Endothelial cell of umbilical vein (primary cell): ENCODE measurements at regions not wholly inside any gene's neighbourhood (a gene's known extent, or its start where the extent isn't known, plus 50 kb on each side); places are given as distances from the start of the nearest gene placed in this dataset.

Experiments
- BruUV-seq: library from RNA; stranded (reverse); fragments of 400-500 nt; replicated peaks from 2 replicates; lab custom pipeline; 2021; lab: Mats Ljungman, UMichigan
- CTCF ChIA-PET: fragments of 300-600, 350-600 bp; sonication (Branson Sonifier 250); formaldehyde crosslinking; loops from one replicate; lab custom pipeline; 2021; ENCODE audit warnings: antibody characterized with exemption, inconsistent platforms; lab: Charles Lee
- POLR2A ChIA-PET: fragments of 300-600, 350-600 bp; sonication (Branson Sonifier 250); formaldehyde crosslinking; loops from one replicate; lab custom pipeline; 2021; ENCODE audit warnings: antibody characterized with exemption, inconsistent platforms; lab: Charles Lee
- DNase-seq: peaks from one replicate; pipeline ENCODE4 v3.0.0-alpha.2; 2011; ENCODE audit warnings: low read depth, low spot score
- FAIRE-seq: peaks from 2 replicates; lab custom pipeline; 2011; peaks lifted over from hg19 to GRCh38; lab: Jason Lieb, UNC
- H2AFZ ChIP-seq: 2 replicates; pipeline ENCODE4 v1.6.0; 2012; ENCODE audit warnings: low read depth, low read length, control low read depth, inconsistent platforms
- H3K27ac ChIP-seq: 2 replicates; pipeline ENCODE4 v1.5.1; 2011; ENCODE audit warnings: low read depth, mild to moderate bottlenecking, control low read depth, low read length, moderate library complexity; ENCODE audit not compliant: insufficient read depth
- H3K27me3 ChIP-seq, 2 experiments: 2 replicates each; pipeline versions ENCODE4 v1.6.0 to v1.6.1; 2011; ENCODE audit warnings: low read length in 2 of 2, mixed read lengths in 1 of 2; ENCODE audit not compliant: control insufficient read depth in 2 of 2, insufficient read depth in 2 of 2
- H3K36me3 ChIP-seq, 2 experiments: 2 replicates in 1 of 2; 3 replicates in 1 of 2; pipeline ENCODE4 v1.5.1; 2011; ENCODE audit warnings: low read length in 2 of 2, mild to moderate bottlenecking in 1 of 2, moderate library complexity in 1 of 2; ENCODE audit not compliant: control insufficient read depth in 2 of 2, insufficient read depth in 2 of 2; ENCODE audit errors: extremely low read depth in 1 of 2
- H3K4me1 ChIP-seq: 3 replicates; pipeline ENCODE4 v1.5.1; 2011; ENCODE audit warnings: mild to moderate bottlenecking, low read length; ENCODE audit not compliant: control insufficient read depth, insufficient read depth; ENCODE audit errors: extremely low read depth
- H3K4me2 ChIP-seq: 2 replicates; pipeline ENCODE4 v1.6.1; 2011; ENCODE audit warnings: low read length, control low read depth, mixed read lengths; ENCODE audit not compliant: insufficient read depth
- H3K4me3 ChIP-seq, 3 experiments: fragments of 200-600 bp in 1 of 3; sonication (generic), shearing (Covaris generic) in 1 of 3; replicated peaks in 1 of 3; 2 replicates each; pipeline ENCODE4 v1.5.1; 2011 to 2016; ENCODE audit warnings: control low read depth in 3 of 3, low read length in 3 of 3, mild to moderate bottlenecking in 2 of 3, inconsistent platforms in 1 of 3, low read depth in 1 of 3, moderate library complexity in 1 of 3; ENCODE audit not compliant: insufficient read depth in 1 of 3
- H3K79me2 ChIP-seq: 2 replicates; pipeline ENCODE4 v1.6.0; 2012; ENCODE audit warnings: low read length, inconsistent platforms; ENCODE audit not compliant: control insufficient read depth, insufficient read depth
- H3K9ac ChIP-seq: replicated peaks from 2 replicates; pipeline ENCODE3; 2011; ENCODE audit warnings: low read length, control low read depth; ENCODE audit not compliant: insufficient read depth; ENCODE audit errors: extremely low read depth
- H3K9me1 ChIP-seq: replicated peaks from 3 replicates; pipeline ENCODE4 v1.6.0; 2011; ENCODE audit warnings: mild to moderate bottlenecking, low read length; ENCODE audit not compliant: control insufficient read depth, insufficient read depth; ENCODE audit errors: extremely low read depth
- H3K9me3 ChIP-seq: replicated peaks from 2 replicates; pipeline ENCODE4 v1.5.1; 2012; ENCODE audit warnings: low read length, inconsistent platforms; ENCODE audit not compliant: control insufficient read depth, insufficient read depth
- H4K20me1 ChIP-seq: replicated peaks from 2 replicates; pipeline ENCODE3; 2011; ENCODE audit warnings: mild to moderate bottlenecking, low read length; ENCODE audit not compliant: control insufficient read depth, insufficient read depth; ENCODE audit errors: extremely low read depth
- EZH2 ChIP-seq: IDR thresholded peaks from 2 replicates; pipeline ENCODE4 v1.6.1; 2012; ENCODE audit warnings: borderline replicate concordance, low read depth, mild to moderate bottlenecking, moderate library complexity, low read length, inconsistent platforms; ENCODE audit not compliant: severe bottlenecking
- FOS ChIP-seq: IDR thresholded peaks from 2 replicates; pipeline ENCODE4 v1.6.1; 2011; ENCODE audit warnings: mild to moderate bottlenecking, low read length, moderate library complexity, borderline replicate concordance; ENCODE audit not compliant: insufficient read depth
- GATA2 ChIP-seq: IDR thresholded peaks from 2 replicates; pipeline ENCODE4 v1.7.0; 2011; ENCODE audit warnings: low read depth, mild to moderate bottlenecking, moderate library complexity, mixed read lengths, low read length; ENCODE audit not compliant: insufficient read length, insufficient read depth
- JUN ChIP-seq: IDR thresholded peaks from 2 replicates; pipeline ENCODE4 v1.6.1; 2011; ENCODE audit warnings: borderline replicate concordance, low read depth; ENCODE audit not compliant: insufficient read length, insufficient read depth
- MYC ChIP-seq: IDR thresholded peaks from one replicate; pipeline ENCODE4 v1.6.1; 2011; ENCODE audit warnings: mild to moderate bottlenecking, low read depth, low read length
- POLR2A ChIP-seq: IDR thresholded peaks from 2 replicates; pipeline ENCODE4 v1.6.1; 2012; ENCODE audit warnings: low read depth, mild to moderate bottlenecking, control low read depth, low read length
- dilution Hi-C: fragments of 300-500 bp; cut with MboI; formaldehyde crosslinking; loops from one replicate; pipeline ENCODE4 v1.15.0; 2019; ENCODE audit warnings: low sequenced_read_pairs; ENCODE audit not compliant: extremely low pct_ligation_motif_present
- intact Hi-C: fragments of 100-400 bp; cut with micrococcal nuclease; formaldehyde crosslinking; loops from one replicate; pipeline ENCODE4 v1.10.0; 2022
- TF ChIP-seq, protein P1 (sequence below): IDR thresholded peaks from 2 replicates; pipeline ENCODE4 v1.6.1; 2011; ENCODE audit not compliant: insufficient read depth, insufficient read length
- TF ChIP-seq, protein P2 (sequence below), 2 donors: IDR thresholded peaks; 1 replicate in 1 of 2; 2 replicates in 1 of 2; pipeline ENCODE4 v1.5.1; 2011; ENCODE audit warnings: low read length in 2 of 2, mild to moderate bottlenecking in 2 of 2, moderate library complexity in 2 of 2, control low read depth in 1 of 2, inconsistent platforms in 1 of 2, low read depth in 1 of 2; ENCODE audit not compliant: insufficient read depth in 1 of 2; ENCODE audit errors: extremely low read depth in 1 of 2

DNA sequence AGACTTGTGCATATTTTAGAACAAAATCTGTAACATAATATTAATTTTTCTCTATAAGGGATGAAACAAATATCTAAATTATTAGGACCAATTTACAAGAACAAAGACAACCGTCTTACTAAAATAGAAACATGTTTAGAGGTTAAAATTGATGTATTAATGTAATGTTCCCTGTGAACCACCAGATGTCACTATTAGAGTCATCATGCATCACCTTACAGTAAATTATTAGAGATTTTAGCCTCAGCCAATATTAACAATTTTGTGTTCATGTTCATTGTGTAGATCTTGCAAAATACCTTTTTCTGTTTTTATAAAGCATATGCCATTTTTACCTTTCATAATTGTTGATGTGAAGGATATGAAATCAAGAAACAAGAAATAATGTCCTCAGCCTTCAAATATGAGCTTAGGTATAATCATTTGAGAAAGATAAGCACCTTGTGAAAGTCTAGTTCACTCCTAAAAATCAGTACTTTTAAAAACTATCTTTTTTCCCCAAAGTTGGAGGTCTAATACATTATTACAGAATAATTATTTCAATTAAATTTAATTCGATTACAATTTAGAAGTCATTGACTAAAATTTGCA lies 344.3 kb upstream of the KCNH7 start:
- Histone ChIP-seq H3K9me3 (no peaks in the 10 kb centered on the region), H3K9me1 (no peaks in the 10 kb centered on the region), H3K4me3 (no peak overlapping the region), H3K4me1 (peaks cover 8% of the 10 kb centered on the region), H3K27me3 (no peaks in the 10 kb centered on the region), H3K27ac (no peak overlapping the region), H3K79me2 (no peaks in the 10 kb centered on the region), H3K4me2 (no peak overlapping the region), H4K20me1 (no peaks in the 10 kb centered on the region), H3K36me3 (no peaks in the 10 kb centered on the region), H2AFZ (no peak overlapping the region), H3K9ac (no peak overlapping the region)
- DNase-seq (peak; percentile 35), FAIRE-seq (peak; percentile 67)
- intact Hi-C loops (loop anchor here (1.0 to 5.0 kb wide), 4 partner anchors 878 to 1354 kb away; no protein-coding TSS in a partner anchor), dilution Hi-C loops (no loop called here)
- no TSS peak for BruUV-seq
- ChIA-PET CTCF (interaction anchor here (0.6 to 6.1 kb wide), 82 partner anchors 8 to 1810 kb away, joined by 3 to 152 read pairs (median 4); partner anchors contain the start of gene FIGN), POLR2A (no interaction called here)
- TF ChIP-seq, protein P1, sequence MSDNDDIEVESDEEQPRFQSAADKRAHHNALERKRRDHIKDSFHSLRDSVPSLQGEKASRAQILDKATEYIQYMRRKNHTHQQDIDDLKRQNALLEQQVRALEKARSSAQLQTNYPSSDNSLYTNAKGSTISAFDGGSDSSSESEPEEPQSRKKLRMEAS, result no peak
- no peak for TF ChIP-seq GATA2
- TF ChIP-seq, protein P2, sequence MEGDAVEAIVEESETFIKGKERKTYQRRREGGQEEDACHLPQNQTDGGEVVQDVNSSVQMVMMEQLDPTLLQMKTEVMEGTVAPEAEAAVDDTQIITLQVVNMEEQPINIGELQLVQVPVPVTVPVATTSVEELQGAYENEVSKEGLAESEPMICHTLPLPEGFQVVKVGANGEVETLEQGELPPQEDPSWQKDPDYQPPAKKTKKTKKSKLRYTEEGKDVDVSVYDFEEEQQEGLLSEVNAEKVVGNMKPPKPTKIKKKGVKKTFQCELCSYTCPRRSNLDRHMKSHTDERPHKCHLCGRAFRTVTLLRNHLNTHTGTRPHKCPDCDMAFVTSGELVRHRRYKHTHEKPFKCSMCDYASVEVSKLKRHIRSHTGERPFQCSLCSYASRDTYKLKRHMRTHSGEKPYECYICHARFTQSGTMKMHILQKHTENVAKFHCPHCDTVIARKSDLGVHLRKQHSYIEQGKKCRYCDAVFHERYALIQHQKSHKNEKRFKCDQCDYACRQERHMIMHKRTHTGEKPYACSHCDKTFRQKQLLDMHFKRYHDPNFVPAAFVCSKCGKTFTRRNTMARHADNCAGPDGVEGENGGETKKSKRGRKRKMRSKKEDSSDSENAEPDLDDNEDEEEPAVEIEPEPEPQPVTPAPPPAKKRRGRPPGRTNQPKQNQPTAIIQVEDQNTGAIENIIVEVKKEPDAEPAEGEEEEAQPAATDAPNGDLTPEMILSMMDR (IDR thresholded peaks at IDR 0.05; ENCODE audit: extremely low read depth in 1 of 2, insufficient read depth in 1 of 2, low read depth in 1 of 2, low read length in 2 of 2), result peak; percentile 33 to 38

- no TSS peak for BruUV-seq
- no peak overlapping the region for H3K4me3 ChIP-seq
- dilution Hi-C loops, result no loop called here
Observed at GRCh38 chr2:163177592-163177991, 339.0 kb upstream of the KCNH7 start.

More at GRCh38 chr2:163177592-163177991, 339.0 kb upstream of the KCNH7 start:
- Histone ChIP-seq H3K36me3 (no peaks in the 10 kb centered on the region), H3K9ac (no peak overlapping the region), H3K9me1 (no peaks in the 10 kb centered on the region), H3K27me3 (no peaks in the 10 kb centered on the region), H3K4me1 (no peaks in the 10 kb centered on the region), H3K27ac (no peak overlapping the region), H4K20me1 (no peaks in the 10 kb centered on the region), H3K9me3 (no peaks in the 10 kb centered on the region), H3K79me2 (no peaks in the 10 kb centered on the region), H3K4me2 (no peak overlapping the region), H2AFZ (no peak overlapping the region)
- FAIRE-seq, result no peak
- TF ChIP-seq, protein P1, result no peak
- TF ChIP-seq FOS, result no peak
- TF ChIP-seq JUN, result no peak
- TF ChIP-seq POLR2A, result no peak
- TF ChIP-seq, protein P2 (IDR thresholded peaks at IDR 0.05; ENCODE audit: extremely low read depth in 1 of 2, insufficient read depth in 1 of 2, low read depth in 1 of 2, low read length in 2 of 2), result no peak
- no peak for TF ChIP-seq GATA2
- no peak for TF ChIP-seq EZH2
- no peak for TF ChIP-seq MYC
- no peak for DNase-seq
- intact Hi-C loops, result no loop called here
- ChIA-PET CTCF (interaction anchor here (1.4 to 1.6 kb wide), 2 partner anchors 10 to 1253 kb away, joined by 3 read pairs; no protein-coding TSS in a partner anchor), POLR2A (no interaction called here)
